ENCODE measurements at regions not wholly inside any gene's neighbourhood (a gene's known extent, or its start where the extent isn't known, plus 50 kb on each side); places are given as distances from the start of the nearest gene placed in this dataset.
A peak's percentile ranks its signal among the peaks of the same experiment; 100 is the strongest.

GRCh38 chr2:207394812-207395534 lies 134.8 kb upstream of the CREB1 start:
- H3K79me2 ChIP-seq (ENCODE audit: insufficient read depth, low read length) = no peaks in the 10 kb centered on the region
- BruUV-seq (replicated peaks) = no TSS peak
- H3K4me3 ChIP-seq (replicated peaks in 1 of 2; ENCODE audit: low read depth in 1 of 2, low read length in 2 of 2) = peak overlapping the region in 1 of 2 experiments; percentile 1; a peak in 2 of 4 replicates
- no peaks in the 10 kb centered on the region for H3K27me3 ChIP-seq (ENCODE audit: insufficient read depth, low read length)
- intact Hi-C loops (cut with micrococcal nuclease) = loop anchor here (1.0 to 5.0 kb wide), 2 partner anchors 63 to 229 kb away; no protein-coding TSS in a partner anchor
- no peaks in the 10 kb centered on the region for H4K20me1 ChIP-seq (ENCODE audit: insufficient read depth)
- ATAC-seq (peak; percentile 83), DNase-seq (ENCODE audit: low read depth, low spot score) (peak; percentile 97)
- H2AFZ ChIP-seq (ENCODE audit: low read depth, low read length, poor library complexity, severe bottlenecking) = peak overlapping the region; percentile 20
- peaks cover 12 to 26% of the 10 kb centered on the region in 2 experiments for H3K4me1 ChIP-seq (ENCODE audit: control insufficient read depth in 1 of 2, insufficient read depth in 2 of 2, low read length in 2 of 2)
- H3K9me3 ChIP-seq (ENCODE audit: control insufficient read depth in 1 of 2, insufficient read depth in 1 of 2, low read depth in 1 of 2, low read length in 2 of 2) = no peaks in the 10 kb centered on the region
- peak overlapping the region; percentile 24; the same call in 1 of the 2 replicates for H3K9ac ChIP-seq (ENCODE audit: low read length)
- POLR2A ChIA-PET = interaction anchor here (0.7 kb wide), 1 partner anchor 56 kb away, joined by 3 read pairs; no protein-coding TSS in a partner anchor
- RAD21 ChIA-PET (ENCODE audit: low non-redundant PET in 1 of 2, low total read pairs in 2 of 2, uncharacterized antibody in 2 of 2, unreplicated experiment in 2 of 2) = no interaction called here
- peak overlapping the region; percentile 9; the same call in 1 of the 2 replicates for H3K27ac ChIP-seq (ENCODE audit: low read depth, low read length)
- peak overlapping the region; percentile 61 for H3K4me2 ChIP-seq (ENCODE audit: low read length)
- H3K9me2 ChIP-seq (ENCODE audit: insufficient read depth) = no peaks in the 10 kb centered on the region
- CTCF ChIA-PET = no interaction called here
- no peaks in the 10 kb centered on the region for H3K36me3 ChIP-seq (ENCODE audit: control insufficient read depth in 1 of 2, insufficient read depth in 2 of 2, low read length in 2 of 2)
- no peak for TF ChIP-seq POLR2A (IDR thresholded peaks at IDR 0.05; ENCODE audit: borderline replicate concordance, extremely low read depth, insufficient read depth, insufficient read length)
- peak; percentile 35; the same call in 1 of the 2 replicates for TF ChIP-seq RAD21 (IDR thresholded peaks at IDR 0.05; ENCODE audit: low read depth)
- TF ChIP-seq EGR1 (IDR thresholded peaks at IDR 0.05; ENCODE audit: low read depth) = peak; percentile 61; the same call in 1 of the 2 replicates
- peak; percentile 82 for TF ChIP-seq CBX3 (IDR thresholded peaks at IDR 0.05; ENCODE audit: low read depth)
- TF ChIP-seq TCF7L2 (IDR thresholded peaks at IDR 0.05; ENCODE audit: borderline replicate concordance, extremely low read depth, insufficient read depth, insufficient read length) = no peak
- TF ChIP-seq REST (IDR thresholded peaks at IDR 0.05; ENCODE audit: low read depth) = no peak
- no peak; the same call in 1 of the 2 replicates for TF ChIP-seq SIN3A (IDR thresholded peaks at IDR 0.05; ENCODE audit: low read depth)
- TF ChIP-seq SRF (IDR thresholded peaks at IDR 0.05; ENCODE audit: low read depth) = peak; percentile 83
- TF ChIP-seq ZBTB33 (IDR thresholded peaks at IDR 0.05; ENCODE audit: extremely low read depth, insufficient replicate concordance, low read length) = peak; percentile 4
- peak; percentile 98 for TF ChIP-seq SP1 (IDR thresholded peaks at IDR 0.05; ENCODE audit: low read depth)
- TF ChIP-seq ZFX (IDR thresholded peaks at IDR 0.05) = no peak
- TF ChIP-seq YY1 (IDR thresholded peaks at IDR 0.05; ENCODE audit: extremely low read depth, insufficient replicate concordance, low read depth, low read length) = peak; percentile 11
- no peak for TF ChIP-seq EZH2phosphoT487 (IDR thresholded peaks at IDR 0.05; ENCODE audit: borderline replicate concordance)
- peak; percentile 69 for TF ChIP-seq ATF3 (IDR thresholded peaks at IDR 0.05)
- TF ChIP-seq POLR2AphosphoS5 (IDR thresholded peaks at IDR 0.05; ENCODE audit: low read depth, low read length) = peak; percentile 79
- TF ChIP-seq JUND (IDR thresholded peaks at IDR 0.05) = peak; percentile 94
- peak; percentile 98 for TF ChIP-seq FOSL1 (IDR thresholded peaks at IDR 0.05; ENCODE audit: low read depth)
- TF ChIP-seq MAX (IDR thresholded peaks at IDR 0.05) = peak; percentile 68
- no peak for TF ChIP-seq CTCF (IDR thresholded peaks at IDR 0.05 in 2 of 3, conservative IDR thresholded peaks at IDR 0.05 in 1 of 3; ENCODE audit: borderline replicate concordance in 1 of 3, insufficient read depth in 1 of 3, low read depth in 2 of 3, low read length in 2 of 3)
